ENCODE measurements at regions not wholly inside any gene's neighbourhood (a gene's known extent, or its start where the extent isn't known, plus 50 kb on each side); places are given as distances from the start of the nearest gene placed in this dataset.
"Not testable (repeated sequence)": the region's sequence is repeated elsewhere in the genome, so short reads cannot be mapped to it uniquely, and the experiment has no call there.

GRCh38 chr22:49457946-49458707 is 369.5 kb downstream of the BRD1 start:
- no peak for DNase-seq (ENCODE audit: low read depth)

GRCh38 chr22:49457146-49457545 is 370.5 kb downstream of the BRD1 start:
- no peak for DNase-seq (ENCODE audit: low read depth)

- DNase-seq (ENCODE audit: low read depth): no peak
Measured at GRCh38 chr22:49455595-49455994, 372.1 kb downstream of the BRD1 start.

GRCh38 chr22:49454726-49455125 is 372.9 kb downstream of the BRD1 start:
- DNase-seq (ENCODE audit: low read depth): no peak

GRCh38 chr22:49453771-49454170 is 373.9 kb downstream of the BRD1 start:
- DNase-seq (ENCODE audit: low read depth): no peak

- DNase-seq (ENCODE audit: low read depth): not testable (repeated sequence)
Measured at GRCh38 chr22:49453019-49453418, 374.7 kb downstream of the BRD1 start.

GRCh38 chr22:49452362-49452946 is 375.2 kb downstream of the BRD1 start:
- no peak for DNase-seq (ENCODE audit: low read depth)

GRCh38 chr22:49451070-49451840 is 376.4 kb downstream of the BRD1 start:
- no peak for DNase-seq (ENCODE audit: low read depth)

GRCh38 chr22:49450498-49450897 is 377.2 kb downstream of the BRD1 start:
- DNase-seq (ENCODE audit: low read depth): no peak

- no peak for DNase-seq (ENCODE audit: low read depth)
Measured at GRCh38 chr22:49449811-49450446, 377.7 kb downstream of the BRD1 start.

- no peak for DNase-seq (ENCODE audit: low read depth)
Measured at GRCh38 chr22:49449377-49449776, 378.3 kb downstream of the BRD1 start.

- DNase-seq (ENCODE audit: low read depth): no peak
Measured at GRCh38 chr22:49448526-49448925, 379.1 kb downstream of the BRD1 start.

- no peak for DNase-seq (ENCODE audit: low read depth)
Measured at GRCh38 chr22:49447837-49448236, 379.8 kb downstream of the BRD1 start.

GRCh38 chr22:49446759-49447710 is 380.6 kb downstream of the BRD1 start:
- no peak for DNase-seq (ENCODE audit: low read depth)

- DNase-seq (ENCODE audit: low read depth): no peak
Measured at GRCh38 chr22:49446145-49446758, 381.4 kb downstream of the BRD1 start.

GRCh38 chr22:49444781-49445180 is 382.9 kb downstream of the BRD1 start:
- DNase-seq (ENCODE audit: low read depth): no peak

- no peak for DNase-seq (ENCODE audit: low read depth)
Measured at GRCh38 chr22:49440931-49441330, 386.7 kb downstream of the BRD1 start.

GRCh38 chr22:49439373-49439772 is 388.3 kb downstream of the BRD1 start:
- no peak for DNase-seq (ENCODE audit: low read depth)

- no peak for DNase-seq (ENCODE audit: low read depth)
Measured at GRCh38 chr22:49437956-49438355, 389.7 kb downstream of the BRD1 start.

- DNase-seq (ENCODE audit: low read depth): no peak
Measured at GRCh38 chr22:49437356-49437755, 390.3 kb downstream of the BRD1 start.

- no peak for DNase-seq (ENCODE audit: low read depth)
Measured at GRCh38 chr22:49436056-49436455, 391.6 kb downstream of the BRD1 start.

Data from non-pigmented ciliary epithelial cell (primary cell).